ENCODE measurements at regions not wholly inside any gene's neighbourhood (a gene's known extent, or its start where the extent isn't known, plus 50 kb on each side); places are given as distances from the start of the nearest gene placed in this dataset.
"Not testable (repeated sequence)": the region's sequence is repeated elsewhere in the genome, so short reads cannot be mapped to it uniquely, and the experiment has no call there.

DNA sequence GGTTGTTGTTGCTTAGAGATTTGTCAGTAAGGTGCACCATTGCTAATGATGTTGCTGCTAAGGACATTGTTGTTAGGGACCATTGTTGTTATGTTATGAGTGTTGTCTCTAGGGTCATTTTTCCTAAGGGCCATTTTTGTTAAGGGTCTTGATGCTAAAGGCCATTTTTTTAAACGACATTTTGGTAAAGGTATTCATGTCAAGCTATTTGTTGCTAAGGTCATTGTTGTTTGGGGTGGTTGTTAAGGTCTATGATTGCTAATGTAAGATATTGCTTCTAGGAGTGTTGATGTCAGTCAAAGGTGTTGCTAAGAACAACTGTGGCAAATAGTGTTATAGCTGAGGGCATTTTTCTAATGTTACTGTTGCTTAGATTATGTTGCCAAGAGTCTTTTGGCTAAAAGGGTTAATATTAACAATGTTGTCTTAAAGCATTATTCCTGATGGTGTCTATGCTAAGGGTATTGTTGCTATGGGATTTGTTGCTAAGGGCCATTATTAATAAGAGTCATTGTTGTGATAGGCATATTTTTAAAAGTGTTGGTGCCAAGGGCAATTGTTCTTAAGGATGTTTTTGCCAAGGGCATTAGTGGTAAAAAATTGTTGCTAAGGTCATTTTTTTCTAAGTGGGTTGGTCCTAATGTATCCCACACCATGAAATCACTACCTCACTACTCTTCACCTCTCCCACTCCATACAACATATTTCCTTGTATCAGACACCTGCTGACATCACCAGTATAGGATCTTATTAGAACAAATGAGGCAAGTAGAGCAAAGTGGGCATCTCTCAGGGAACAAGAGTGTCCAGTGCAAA, 56.2 kb downstream of the SPATA31A6 start:
- not testable (repeated sequence) for DNase-seq

DNA sequence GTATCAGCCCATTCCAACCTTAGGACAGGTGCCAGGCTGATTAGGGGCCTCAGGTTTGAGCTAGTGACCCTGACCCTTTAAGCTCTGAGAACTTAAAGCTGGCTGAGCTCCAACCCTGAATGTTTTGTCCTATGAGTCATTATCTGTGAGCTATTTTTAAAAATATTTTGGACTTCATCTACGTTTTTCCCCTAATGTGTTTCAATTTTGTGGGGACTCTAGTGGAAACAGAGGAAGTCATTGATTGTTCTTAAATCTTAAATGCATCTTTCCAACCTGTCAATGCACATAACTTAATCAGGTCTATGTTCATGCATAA, 56.8 kb downstream of the SPATA31A6 start:
- not testable (repeated sequence) for DNase-seq

DNA sequence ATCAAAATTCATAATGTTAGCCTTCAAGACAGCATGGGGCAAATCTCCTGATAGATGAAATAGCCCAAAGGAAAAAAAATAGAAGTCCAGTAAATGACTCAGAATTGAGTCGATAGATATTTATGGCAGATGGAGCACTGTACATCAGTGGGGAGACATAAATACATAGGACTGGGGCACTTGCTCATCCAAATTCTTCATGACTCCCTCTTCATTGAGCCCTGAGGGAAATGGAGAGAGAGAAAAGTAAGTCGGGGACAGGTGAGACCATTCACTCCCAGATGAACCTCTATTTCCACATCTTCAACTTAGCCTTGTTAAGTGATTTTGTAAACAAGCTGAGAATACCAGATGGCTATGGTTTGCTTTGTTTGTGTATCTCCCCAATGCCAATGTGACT, 59.8 kb downstream of the SPATA31A6 start:
- not testable (repeated sequence) for DNase-seq

DNA sequence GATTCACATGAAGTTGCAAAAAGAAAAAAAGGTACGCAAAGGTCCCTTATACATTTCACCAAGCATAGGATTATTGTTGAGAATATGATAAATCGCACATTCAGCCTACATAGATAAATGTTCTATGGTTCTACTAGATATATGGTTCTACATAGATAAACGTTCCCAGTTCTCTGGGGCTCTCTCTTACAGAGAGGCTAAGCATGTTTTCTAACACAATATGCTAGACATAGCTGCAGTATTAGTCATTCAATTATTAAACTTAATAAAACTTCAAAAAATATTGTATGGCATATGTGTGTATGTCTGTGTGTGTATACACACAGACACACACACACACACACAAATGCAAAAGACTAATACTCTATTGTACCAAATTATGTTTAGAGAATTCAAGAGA, 60.4 kb downstream of the SPATA31A6 start:
- DNase-seq: not testable (repeated sequence)

DNA sequence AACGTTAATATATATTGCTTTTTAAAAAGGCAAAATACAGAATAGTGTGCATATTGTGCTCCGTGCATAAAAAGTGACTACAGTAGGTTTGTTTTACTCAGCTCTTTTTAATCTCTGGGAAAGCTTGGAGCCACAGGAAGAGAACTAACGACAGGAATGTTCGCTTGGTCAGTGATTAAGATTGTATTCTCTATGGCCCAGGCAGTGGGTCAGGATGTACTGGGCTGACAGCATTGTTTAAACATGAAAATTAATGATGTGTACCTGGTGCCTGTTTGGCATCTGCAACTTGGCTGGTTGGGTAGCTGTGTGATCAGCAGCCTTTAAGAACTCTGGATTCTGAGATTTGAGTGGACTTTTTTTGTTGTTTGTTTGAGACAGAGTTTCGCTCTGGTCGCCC, 85.3 kb downstream of the SPATA31A6 start:
- not testable (repeated sequence) for DNase-seq

DNA sequence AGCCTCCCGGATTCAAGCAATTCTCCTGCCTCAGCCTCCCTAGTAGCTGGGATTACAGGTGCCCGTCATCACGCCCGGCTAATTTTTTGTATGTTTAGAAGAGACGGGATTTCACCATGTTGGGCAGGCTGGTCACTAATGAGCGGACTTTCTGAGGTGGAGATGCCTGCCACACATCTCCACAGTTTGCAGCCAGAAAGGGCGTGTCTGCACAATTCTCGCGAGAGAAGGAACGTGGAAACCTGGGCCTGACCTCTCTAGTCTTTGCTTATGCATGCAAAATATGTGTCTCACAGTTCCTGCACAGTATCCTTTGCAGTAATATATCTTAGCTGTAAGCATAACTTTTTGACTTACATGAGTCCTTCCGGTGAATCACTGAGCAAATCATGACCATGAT, 85.7 kb downstream of the SPATA31A6 start:
- DNase-seq: not testable (repeated sequence)

DNA sequence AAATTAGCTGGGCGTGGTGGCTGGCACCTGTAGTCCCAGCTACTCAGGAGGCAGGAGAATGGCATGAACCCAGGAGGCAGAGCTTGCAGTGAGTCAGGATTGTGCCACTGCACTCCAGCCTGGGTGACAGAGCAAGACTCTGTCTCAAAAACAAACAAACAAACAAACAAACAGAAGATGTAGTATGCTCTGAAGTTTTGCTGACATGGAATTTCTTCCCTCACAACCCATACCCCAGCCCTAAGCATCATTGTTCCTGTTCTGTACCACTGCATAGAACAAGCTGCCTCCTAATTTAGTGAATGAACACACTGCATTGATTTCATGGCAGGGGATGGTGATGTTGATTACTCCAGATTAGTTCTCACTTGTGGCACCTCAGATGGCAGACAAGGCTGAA, 89.7 kb downstream of the SPATA31A6 start:
- DNase-seq: not testable (repeated sequence)

DNA sequence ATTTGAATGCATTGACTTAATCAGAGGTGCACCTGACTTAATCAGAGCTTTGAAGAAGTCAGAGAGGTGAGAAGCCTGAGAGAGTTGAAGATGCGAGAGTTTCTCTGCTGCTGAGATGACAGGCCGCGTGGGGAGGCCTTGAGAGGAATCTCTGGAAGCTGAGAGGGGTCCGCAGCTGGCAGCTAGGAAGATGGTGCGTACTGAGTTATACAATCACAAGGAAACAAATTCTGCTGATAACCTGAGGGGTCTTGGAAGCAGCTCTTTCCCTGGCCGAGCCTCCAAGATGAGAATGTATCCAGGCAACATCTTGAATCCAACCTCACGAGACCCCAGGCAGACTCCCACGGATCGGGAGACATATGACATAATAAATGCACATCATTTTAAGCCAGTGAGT, 91.7 kb downstream of the SPATA31A6 start:
- DNase-seq: no peak

DNA sequence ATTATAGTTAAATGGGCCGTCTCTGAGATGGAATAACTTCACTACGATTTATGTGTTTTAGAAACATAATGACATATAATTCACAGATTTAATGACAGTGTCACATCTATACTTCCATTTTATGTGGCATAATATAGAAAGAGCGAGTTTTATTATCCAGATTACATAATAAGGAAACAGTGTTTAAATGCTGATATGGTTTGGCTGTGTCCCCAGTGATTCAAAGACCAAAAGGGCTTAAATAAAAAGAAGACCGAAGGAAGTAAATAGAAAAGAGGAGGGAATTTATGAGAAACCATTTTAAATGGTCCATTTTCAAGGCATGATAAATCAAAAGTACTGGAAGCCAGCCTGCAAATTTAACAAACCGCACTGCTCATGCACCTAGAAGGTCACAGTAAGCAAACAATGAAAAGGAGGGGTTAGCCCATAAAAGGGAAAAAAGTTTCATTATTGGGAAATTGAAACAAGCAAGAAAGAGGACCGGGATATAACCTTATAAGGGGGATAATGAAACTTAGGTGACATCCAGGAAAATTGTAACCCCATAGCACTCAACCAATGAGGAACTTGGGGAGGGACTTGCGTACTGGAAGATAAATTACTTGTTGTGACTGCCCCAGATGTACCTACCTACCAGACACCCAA, 99.2 kb downstream of the SPATA31A6 start:
- DNase-seq: not testable (repeated sequence)

DNA sequence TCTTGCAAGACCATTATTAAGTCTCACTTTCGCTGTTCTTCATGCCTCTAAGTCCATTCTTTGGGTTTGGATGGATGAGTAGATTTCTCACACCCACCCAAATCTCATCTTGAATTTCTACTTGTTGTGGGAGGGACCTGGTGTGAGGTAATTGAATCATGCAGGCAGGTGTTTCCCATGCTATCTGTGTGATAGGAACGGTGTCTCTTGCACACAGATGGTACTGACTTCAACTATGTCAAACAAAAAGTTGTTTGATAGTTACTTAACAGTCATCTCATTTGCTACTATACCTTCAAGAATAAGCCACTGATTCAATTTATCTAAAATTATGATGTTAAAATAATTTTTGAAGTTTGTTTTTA, 99.7 kb downstream of the SPATA31A6 start:
- not testable (repeated sequence) for DNase-seq

DNA sequence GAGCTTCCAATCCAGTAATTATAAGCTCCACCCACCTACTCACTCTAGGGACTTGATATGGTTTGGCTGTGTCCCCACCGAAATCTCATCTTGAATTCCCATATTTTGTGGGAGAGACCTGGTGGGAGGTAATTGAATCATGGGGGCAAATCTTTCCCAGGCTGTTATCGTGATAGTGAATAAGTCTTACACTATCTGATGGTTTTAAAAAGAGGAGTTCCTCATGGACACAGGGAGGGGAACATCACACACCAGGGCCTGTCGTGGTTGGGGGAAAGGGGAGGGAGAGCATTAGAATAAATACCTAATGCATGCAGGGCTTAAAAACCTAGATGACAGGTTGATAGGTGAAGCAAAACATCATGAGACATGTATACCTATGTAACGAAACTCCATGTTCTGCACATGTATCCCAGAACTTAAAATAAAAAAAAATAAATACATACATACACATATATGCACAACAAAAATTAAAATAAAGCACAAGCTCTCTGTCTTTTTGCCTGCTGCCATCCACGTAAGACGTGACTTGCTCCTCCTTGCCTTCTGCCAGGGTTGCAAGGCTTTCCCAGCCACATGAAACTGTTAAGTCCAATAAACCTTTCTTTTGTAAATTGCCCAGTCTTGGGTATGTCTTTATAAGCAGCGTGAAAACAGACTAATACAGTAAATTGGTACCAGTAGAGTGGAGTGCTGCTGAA, 102.8 kb downstream of the SPATA31A6 start:
- not testable (repeated sequence) for DNase-seq

DNA sequence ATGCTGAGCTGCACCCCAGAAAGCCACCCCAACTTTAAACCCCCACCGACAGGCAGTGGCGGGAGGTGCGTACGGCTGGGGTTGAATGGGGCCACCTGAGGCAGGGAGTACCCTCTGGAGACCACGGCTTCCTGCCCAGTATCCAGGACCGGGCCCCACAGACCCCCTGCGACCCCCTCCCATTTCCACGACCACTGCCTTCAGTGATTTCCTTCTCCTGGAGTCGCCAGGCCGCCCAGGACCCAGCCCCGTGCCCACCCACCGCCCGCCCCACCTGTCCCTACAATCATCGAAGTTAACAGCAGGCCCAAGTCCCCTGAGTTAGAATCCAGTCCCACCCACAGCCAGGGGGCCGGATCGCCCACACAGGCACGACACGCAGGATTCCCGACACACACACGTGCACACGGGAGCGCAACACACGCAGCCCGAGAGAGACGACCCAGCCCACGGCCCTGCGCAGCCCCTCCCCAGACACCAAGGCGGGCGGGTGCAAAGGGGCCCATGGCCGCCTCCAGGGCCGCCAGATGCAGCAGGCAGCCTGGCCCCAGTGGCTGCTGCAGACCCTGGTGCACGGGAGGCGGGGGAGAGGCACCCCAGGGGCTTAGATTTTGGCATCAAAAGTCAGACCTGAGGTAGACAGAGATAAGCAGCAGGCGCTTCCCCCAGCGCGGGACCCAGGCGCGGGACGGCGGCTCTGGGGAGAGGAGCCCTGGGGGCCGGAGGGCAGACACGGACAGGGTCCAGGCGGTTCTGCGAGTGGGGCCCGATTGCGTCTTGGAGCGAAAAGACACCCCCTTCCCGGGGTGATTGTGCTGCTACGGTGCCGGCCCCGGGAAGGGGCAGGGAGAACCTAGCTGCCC, 104.8 kb downstream of the SPATA31A6 start:
- DNase-seq: not testable (repeated sequence)

DNA sequence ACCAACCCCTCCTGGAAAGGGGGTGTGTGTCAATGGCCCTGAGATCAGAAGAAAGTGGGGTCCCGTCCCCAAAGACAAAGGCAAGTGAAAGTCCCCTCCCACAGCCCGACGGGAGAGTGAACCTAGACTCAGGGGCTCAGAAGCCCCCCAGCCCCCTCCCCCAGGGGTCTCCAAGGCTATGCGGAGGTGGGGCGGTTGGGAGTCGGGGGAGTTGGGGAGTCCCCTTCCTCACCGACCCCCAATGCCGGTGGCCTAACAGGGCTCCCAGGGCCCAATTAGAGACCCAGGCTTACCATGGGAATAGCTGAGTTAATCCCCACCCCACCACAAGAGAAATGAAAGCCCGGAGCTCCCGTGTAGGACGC, 105.4 kb downstream of the SPATA31A6 start:
- DNase-seq: not testable (repeated sequence)

DNA sequence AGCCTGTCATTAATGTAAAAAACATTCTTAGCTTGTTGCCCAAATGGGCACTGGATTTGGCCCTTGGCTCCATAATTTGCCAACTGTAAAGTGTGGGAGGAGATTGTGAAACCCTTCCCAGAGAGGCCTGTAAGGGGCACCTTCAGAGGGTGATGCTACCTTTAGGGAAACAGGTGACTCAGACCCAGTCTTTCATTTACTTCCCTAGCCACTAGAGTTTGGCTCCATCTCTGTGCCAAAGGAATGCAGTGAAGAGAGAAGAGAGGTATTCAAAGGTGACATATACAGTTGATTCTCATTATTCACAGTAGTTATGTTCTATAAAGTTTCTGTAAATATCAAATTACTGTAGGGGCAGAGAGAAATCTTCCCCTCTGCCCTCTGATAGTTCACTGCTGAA, 116.7 kb downstream of the SPATA31A6 start:
- DNase-seq: not testable (repeated sequence)

DNA sequence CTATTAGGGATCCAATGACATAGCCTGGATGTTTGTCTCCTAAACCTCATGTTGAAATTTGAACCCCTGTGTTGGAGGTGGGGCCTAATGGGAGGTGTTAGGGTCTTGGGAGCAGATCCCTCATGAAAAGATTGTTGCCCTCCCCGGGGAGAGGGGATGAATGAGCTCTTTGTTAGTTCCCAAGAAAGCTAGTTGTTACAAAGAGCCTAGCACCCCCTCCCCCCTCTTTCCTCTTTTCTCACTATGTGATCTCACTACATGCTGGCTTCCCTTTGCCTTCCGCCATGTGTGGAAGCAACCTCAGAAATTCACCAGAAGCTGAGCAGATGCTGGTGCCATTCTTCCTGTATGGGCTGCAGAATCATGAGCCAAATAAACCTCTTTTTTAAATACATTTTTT, 123.2 kb downstream of the SPATA31A6 start:
- DNase-seq: not testable (repeated sequence)

DNA sequence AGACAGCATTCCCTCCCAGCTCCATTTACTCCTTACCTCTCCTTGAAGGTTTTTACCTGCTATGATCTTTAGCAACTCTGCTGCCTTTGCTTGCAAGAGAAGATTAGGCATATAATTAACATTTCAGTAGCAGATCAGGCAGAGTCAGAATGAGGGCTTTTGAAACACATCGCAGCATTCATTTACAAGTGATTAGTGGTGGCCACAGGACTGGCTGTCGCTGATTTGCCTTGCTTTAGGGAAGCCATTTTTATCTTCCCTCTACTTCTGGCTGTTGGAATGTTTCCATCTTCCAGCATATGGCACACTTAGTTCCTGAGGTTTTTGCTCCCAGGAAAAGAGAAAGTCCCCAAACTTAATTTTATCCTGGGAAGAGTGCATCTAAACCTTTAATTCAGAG, 124.0 kb downstream of the SPATA31A6 start:
- DNase-seq: not testable (repeated sequence)

DNA sequence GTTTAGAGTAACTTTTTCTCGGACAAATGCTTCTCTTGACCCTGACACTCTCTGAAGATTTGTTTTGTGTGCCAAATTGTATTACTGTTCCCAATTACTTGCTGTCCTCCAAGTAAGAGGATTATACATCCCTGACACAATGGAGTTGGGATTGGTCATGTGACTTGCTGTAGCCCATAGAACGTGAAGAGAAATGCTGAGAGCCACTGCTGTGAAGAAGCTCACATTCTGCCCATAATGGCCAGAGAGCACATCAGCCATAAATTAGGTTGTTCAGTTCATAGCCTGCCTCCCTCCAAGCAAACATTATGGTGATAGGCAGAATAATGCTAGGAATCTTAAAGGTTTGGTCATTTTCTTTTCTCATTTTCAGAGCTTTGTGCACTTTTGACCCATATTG, 127.5 kb downstream of the SPATA31A6 start:
- not testable (repeated sequence) for DNase-seq

DNA sequence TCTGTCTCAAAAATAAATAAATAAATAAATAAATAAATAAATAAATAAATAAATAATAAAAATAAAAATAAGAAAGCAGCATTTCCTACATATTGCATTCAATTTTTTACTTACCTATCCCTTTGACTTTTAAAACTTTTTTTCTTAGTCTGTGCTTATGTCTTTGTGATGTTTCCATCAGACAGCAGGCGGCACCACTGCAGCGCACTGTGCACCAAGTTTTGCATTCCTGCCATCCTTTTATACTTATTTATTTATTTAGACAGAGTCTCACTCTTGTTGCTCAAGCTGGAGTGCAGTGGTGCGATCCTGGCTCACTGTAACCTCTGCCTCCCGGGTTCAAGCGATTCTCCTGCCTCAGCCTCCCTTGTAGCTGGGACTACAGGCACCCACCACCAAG, 132.6 kb downstream of the SPATA31A6 start:
- DNase-seq: not testable (repeated sequence)

DNA sequence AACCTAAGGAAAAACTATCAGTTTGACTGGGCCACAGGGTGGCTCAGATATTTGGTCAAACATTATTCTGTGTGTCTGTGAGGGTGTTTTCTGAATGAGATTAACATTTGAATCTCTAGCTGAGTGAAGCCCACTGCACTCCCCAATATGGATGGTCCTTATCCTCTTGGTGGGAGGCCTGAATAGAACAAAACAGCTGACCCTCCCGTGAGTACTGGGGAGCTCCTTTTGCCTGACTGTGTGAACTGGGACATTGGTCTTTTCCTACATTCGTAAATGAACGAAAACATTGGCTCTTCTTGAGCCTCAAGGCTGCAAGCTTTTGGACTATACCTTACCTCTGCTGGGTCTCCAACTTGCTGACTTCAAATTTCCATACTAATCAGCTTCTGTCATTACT, 134.2 kb downstream of the SPATA31A6 start:
- DNase-seq: not testable (repeated sequence)

DNA sequence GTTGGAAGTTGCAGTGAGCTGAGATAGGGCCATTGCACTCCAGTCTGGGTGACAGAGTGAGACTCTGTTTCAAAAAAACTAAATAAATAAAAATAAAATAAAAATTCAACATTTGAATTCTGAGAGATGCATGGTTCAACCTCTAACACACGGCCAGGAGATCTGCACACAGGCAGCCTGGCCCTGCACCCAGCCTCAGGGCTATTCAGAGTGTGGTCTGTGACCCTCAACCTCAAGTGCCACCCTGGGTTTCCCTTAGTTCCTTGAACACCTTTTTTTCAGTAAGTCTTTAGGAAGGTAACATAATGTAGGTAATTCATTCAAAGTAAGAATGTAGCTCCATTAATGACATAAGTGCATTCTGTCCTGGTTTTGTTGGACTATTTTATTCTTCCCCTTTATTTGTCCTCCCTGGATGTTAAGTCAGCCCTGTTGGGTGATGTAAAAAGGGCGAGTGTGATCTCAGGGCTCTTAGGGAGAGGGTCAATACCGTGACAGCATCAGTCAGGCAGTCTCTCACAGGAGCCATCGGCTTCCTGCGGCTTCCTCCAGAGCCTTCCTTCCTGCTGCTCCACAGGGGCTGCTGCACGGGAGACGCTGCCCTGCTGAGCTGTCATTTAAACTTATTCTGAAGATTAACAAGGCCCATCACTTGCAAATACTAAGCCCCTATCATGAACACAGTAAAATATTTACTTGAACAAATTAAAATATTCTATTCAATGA, 139.8 kb downstream of the SPATA31A6 start:
- DNase-seq: not testable (repeated sequence)

DNA sequence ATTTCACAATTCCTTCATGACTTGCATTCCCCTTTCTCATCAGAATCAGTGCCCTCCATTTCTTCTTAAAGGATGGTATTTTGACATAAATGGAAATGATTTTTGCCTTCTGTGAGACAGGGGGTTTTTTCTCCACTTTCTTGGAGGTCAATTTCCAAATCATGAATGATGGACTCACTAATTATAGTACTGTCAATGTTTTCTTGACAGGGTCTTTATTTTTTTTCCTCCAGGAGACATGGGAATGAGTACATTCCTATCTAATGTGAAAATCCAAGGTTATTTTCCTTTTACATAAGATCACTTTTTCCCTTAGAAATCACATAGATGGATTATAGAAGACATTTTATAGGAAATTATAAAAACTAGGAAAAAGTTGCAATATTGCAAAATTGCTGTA, 141.7 kb downstream of the SPATA31A6 start:
- not testable (repeated sequence) for DNase-seq

DNA sequence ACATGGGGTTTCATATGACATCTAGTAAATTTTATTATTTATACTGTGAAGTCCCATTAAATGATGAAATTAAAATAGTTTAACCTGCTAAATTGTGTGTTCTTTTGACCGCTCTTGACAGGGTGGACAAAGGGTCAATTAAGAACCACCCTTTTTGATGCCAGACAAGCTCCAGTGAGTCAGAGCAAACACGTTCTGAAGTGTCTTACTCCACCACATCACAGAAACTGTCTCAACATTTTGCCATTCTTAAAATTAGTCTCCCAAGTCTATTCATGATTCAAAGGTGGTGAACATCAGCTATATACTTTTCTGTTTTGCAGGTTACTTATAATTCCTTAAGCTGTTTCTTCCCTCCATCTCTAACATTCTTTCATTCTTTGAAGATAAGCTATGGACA, 142.1 kb downstream of the SPATA31A6 start:
- DNase-seq: not testable (repeated sequence)
